Nephron (organoid): ENCODE measurements at regions not wholly inside any gene's neighbourhood (a gene's known extent, or its start where the extent isn't known, plus 50 kb on each side); places are given as distances from the start of the nearest gene placed in this dataset.

Source experiments
- H3K27ac Mint-ChIP-seq, 3 experiments: 2 replicates each; pipeline ENCODE4 v1.8.0; 2020; ENCODE audit warnings: mixed read lengths in 3 of 3, mild to moderate bottlenecking in 2 of 3, moderate library complexity in 1 of 3
- H3K27me3 Mint-ChIP-seq: 2 replicates; pipeline ENCODE4 v1.8.0; 2021; ENCODE audit warnings: low read depth, mild to moderate bottlenecking, moderate library complexity, mixed read lengths
- H3K36me3 Mint-ChIP-seq: 2 replicates; pipeline ENCODE4 v1.8.0; 2020; ENCODE audit warnings: low read depth, mixed read lengths
- H3K4me1 Mint-ChIP-seq: 2 replicates; pipeline ENCODE4 v1.8.0; 2020; ENCODE audit warnings: mixed read lengths
- H3K4me3 Mint-ChIP-seq, 3 experiments: 2 replicates each; pipeline ENCODE4 v1.8.0; 2020; ENCODE audit warnings: mild to moderate bottlenecking in 3 of 3, mixed read lengths in 3 of 3, moderate library complexity in 2 of 3
- H3K9me3 Mint-ChIP-seq: 2 replicates; pipeline ENCODE4 v1.8.0; 2020; ENCODE audit warnings: mixed read lengths
- TF ChIP-seq, protein P1 (sequence below), 3 experiments: fragments of 200-600 bp; sonication (generic); IDR thresholded peaks; one replicate each; pipeline ENCODE4 v1.5.0; 2021; ENCODE audit warnings: antibody characterized with exemption in 3 of 3; ENCODE audit not compliant: unreplicated experiment in 3 of 3

- Mint-ChIP-seq H3K4me1 (no peaks in the 10 kb centered on the region), H3K9me3 (peaks cover 3% of the 10 kb centered on the region), H3K27ac (no peak overlapping the region), H3K27me3 (no peaks in the 10 kb centered on the region), H3K4me3 (no peak overlapping the region), H3K36me3 (no peaks in the 10 kb centered on the region)
- TF ChIP-seq, protein P1, sequence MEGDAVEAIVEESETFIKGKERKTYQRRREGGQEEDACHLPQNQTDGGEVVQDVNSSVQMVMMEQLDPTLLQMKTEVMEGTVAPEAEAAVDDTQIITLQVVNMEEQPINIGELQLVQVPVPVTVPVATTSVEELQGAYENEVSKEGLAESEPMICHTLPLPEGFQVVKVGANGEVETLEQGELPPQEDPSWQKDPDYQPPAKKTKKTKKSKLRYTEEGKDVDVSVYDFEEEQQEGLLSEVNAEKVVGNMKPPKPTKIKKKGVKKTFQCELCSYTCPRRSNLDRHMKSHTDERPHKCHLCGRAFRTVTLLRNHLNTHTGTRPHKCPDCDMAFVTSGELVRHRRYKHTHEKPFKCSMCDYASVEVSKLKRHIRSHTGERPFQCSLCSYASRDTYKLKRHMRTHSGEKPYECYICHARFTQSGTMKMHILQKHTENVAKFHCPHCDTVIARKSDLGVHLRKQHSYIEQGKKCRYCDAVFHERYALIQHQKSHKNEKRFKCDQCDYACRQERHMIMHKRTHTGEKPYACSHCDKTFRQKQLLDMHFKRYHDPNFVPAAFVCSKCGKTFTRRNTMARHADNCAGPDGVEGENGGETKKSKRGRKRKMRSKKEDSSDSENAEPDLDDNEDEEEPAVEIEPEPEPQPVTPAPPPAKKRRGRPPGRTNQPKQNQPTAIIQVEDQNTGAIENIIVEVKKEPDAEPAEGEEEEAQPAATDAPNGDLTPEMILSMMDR (IDR thresholded peaks at IDR 0.05; ENCODE audit: unreplicated experiment in 3 of 3), result no peak
These were observed 106.3 kb downstream of the HNRNPD start for GRCh38 chr4:82267506-82267905.

GRCh38 chr4:82266345-82266744 is 107.4 kb downstream of the HNRNPD start:
- Mint-ChIP-seq H3K27me3 (no peaks in the 10 kb centered on the region), H3K4me3 (no peak overlapping the region), H3K27ac (no peak overlapping the region), H3K4me1 (no peaks in the 10 kb centered on the region), H3K36me3 (no peaks in the 10 kb centered on the region), H3K9me3 (peaks cover 3% of the 10 kb centered on the region)
- TF ChIP-seq, protein P1 (IDR thresholded peaks at IDR 0.05; ENCODE audit: unreplicated experiment in 3 of 3), result no peak

DNA sequence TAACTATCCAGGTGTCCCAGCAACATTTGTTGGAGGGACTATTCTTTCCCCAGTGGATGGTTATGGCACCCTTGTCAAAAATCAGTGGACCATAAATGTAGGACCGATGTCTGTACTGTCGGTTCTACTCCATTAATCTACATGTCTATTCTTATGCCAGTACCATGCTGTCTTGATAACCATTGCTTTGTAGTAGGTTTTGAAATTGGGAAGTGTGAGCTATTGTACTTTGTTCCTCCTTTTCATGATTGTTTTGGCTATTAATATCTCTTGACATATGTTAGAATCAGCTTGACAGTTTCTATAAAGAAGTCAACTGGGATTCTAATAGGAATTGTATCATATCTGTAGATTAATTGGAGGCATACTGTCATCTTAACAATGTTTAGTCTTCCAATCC is 112.7 kb downstream of the HNRNPD start:
- H3K4me3 Mint-ChIP-seq, result no peak overlapping the region
- H3K36me3 Mint-ChIP-seq, result no peaks in the 10 kb centered on the region
- H3K27ac Mint-ChIP-seq, result no peak overlapping the region
- TF ChIP-seq, protein P1 (IDR thresholded peaks at IDR 0.05; ENCODE audit: unreplicated experiment in 3 of 3), result no peak
- H3K4me1 Mint-ChIP-seq, result no peaks in the 10 kb centered on the region
- H3K9me3 Mint-ChIP-seq, result peaks cover 3% of the 10 kb centered on the region
- no peaks in the 10 kb centered on the region for H3K27me3 Mint-ChIP-seq

DNA sequence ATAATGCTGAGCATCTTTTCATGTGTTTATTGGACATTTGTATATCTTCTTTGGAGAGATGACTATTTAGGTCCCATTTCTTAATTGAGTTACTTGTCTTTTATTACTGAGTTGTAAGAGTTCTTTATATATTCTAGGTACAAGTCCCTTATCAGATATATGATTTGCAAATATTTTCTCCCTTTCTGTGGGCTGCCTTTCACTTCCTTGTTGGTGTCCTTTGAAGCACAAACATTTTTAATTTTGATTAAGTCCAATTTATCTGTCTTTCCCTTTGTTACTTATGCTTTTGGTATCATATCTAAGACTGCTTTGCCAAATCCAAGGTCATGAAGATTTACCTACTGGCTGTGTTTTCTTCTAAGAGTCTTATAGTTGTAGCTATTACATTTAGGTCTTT is 113.2 kb downstream of the HNRNPD start:
- no peaks in the 10 kb centered on the region for H3K36me3 Mint-ChIP-seq
- no peaks in the 10 kb centered on the region for H3K4me1 Mint-ChIP-seq
- no peak overlapping the region for H3K27ac Mint-ChIP-seq
- peaks cover 3% of the 10 kb centered on the region for H3K9me3 Mint-ChIP-seq
- no peak overlapping the region for H3K4me3 Mint-ChIP-seq
- TF ChIP-seq, protein P1 (IDR thresholded peaks at IDR 0.05; ENCODE audit: unreplicated experiment in 3 of 3), result no peak
- no peaks in the 10 kb centered on the region for H3K27me3 Mint-ChIP-seq

- no peaks in the 10 kb centered on the region for H3K27me3 Mint-ChIP-seq
- TF ChIP-seq, protein P1 (IDR thresholded peaks at IDR 0.05; ENCODE audit: unreplicated experiment in 3 of 3), result no peak
- no peak overlapping the region for H3K4me3 Mint-ChIP-seq
- H3K4me1 Mint-ChIP-seq, result no peaks in the 10 kb centered on the region
- H3K27ac Mint-ChIP-seq, result no peak overlapping the region
- no peaks in the 10 kb centered on the region for H3K9me3 Mint-ChIP-seq
- no peaks in the 10 kb centered on the region for H3K36me3 Mint-ChIP-seq
These were observed 117.1 kb downstream of the HNRNPD start for GRCh38 chr4:82256718-82257117.

- H3K9me3 Mint-ChIP-seq, result no peaks in the 10 kb centered on the region
- H3K27me3 Mint-ChIP-seq, result no peaks in the 10 kb centered on the region
- TF ChIP-seq, protein P1 (IDR thresholded peaks at IDR 0.05; ENCODE audit: unreplicated experiment in 3 of 3), result no peak
- no peaks in the 10 kb centered on the region for H3K4me1 Mint-ChIP-seq
- H3K27ac Mint-ChIP-seq, result no peak overlapping the region
- no peaks in the 10 kb centered on the region for H3K36me3 Mint-ChIP-seq
- no peak overlapping the region for H3K4me3 Mint-ChIP-seq
These were observed 118.1 kb downstream of the HNRNPD start for GRCh38 chr4:82255657-82256056.
